Activated T-cell treated with anti-CD3 and anti-CD28 coated beads, Interleukin-2, amount 50 U/mL, for 1 hour (primary cell): ENCODE measurements at regions not wholly inside any gene's neighbourhood (a gene's known extent, or its start where the extent isn't known, plus 50 kb on each side); places are given as distances from the start of the nearest gene placed in this dataset.

Experiments
- DNase-seq: peaks from one replicate; pipeline ENCODE4 v3.0.0-alpha.2; 2020

GRCh38 chr15:46266661-46267060 lies 631.8 kb downstream of the SQOR start:
- DNase-seq, result no peak

- DNase-seq, result no peak
These were observed 635.8 kb downstream of the SQOR start for GRCh38 chr15:46270481-46271147.

- DNase-seq, result no peak
These were observed 640.9 kb downstream of the SQOR start for GRCh38 chr15:46275701-46276100.

- DNase-seq, result no peak
These were observed 642.6 kb downstream of the SQOR start for GRCh38 chr15:46277451-46277850.

- no peak for DNase-seq
These were observed 643.2 kb downstream of the SQOR start for GRCh38 chr15:46278062-46278461.

- no peak for DNase-seq
These were observed 643.8 kb downstream of the SQOR start for GRCh38 chr15:46278486-46279090.

- no peak for DNase-seq
These were observed 646.1 kb downstream of the SQOR start for GRCh38 chr15:46280762-46281542.

- DNase-seq, result no peak
These were observed 658.7 kb downstream of the SQOR start for GRCh38 chr15:46293550-46293949.

GRCh38 chr15:46296002-46296401 lies 661.2 kb downstream of the SQOR start:
- DNase-seq, result no peak

GRCh38 chr15:46296797-46297196 lies 662.0 kb downstream of the SQOR start:
- DNase-seq, result no peak

- no peak for DNase-seq
These were observed 662.9 kb downstream of the SQOR start for GRCh38 chr15:46297766-46298165.

GRCh38 chr15:46300716-46301115 lies 665.9 kb downstream of the SQOR start:
- no peak for DNase-seq

GRCh38 chr15:46301291-46301690 lies 666.5 kb downstream of the SQOR start:
- no peak for DNase-seq

GRCh38 chr15:46301826-46302225 lies 667.0 kb downstream of the SQOR start:
- no peak for DNase-seq

- no peak for DNase-seq
These were observed 669.5 kb downstream of the SQOR start for GRCh38 chr15:46304321-46304720.

GRCh38 chr15:46307746-46308145 lies 672.9 kb downstream of the SQOR start:
- DNase-seq, result no peak

- no peak for DNase-seq
These were observed 675.1 kb downstream of the SQOR start for GRCh38 chr15:46309914-46310313.

- peak; percentile 41 for DNase-seq
These were observed 677.4 kb downstream of the SQOR start for GRCh38 chr15:46312133-46312740.

GRCh38 chr15:46315434-46315833 lies 680.6 kb downstream of the SQOR start:
- no peak for DNase-seq

GRCh38 chr15:46316024-46316423 lies 681.2 kb downstream of the SQOR start:
- no peak for DNase-seq

GRCh38 chr15:46317029-46317428 lies 682.2 kb downstream of the SQOR start:
- no peak for DNase-seq

- DNase-seq, result no peak
These were observed 687.9 kb downstream of the SQOR start for GRCh38 chr15:46322753-46323152.

GRCh38 chr15:46326173-46326572 lies 691.3 kb downstream of the SQOR start:
- no peak for DNase-seq

- DNase-seq, result no peak
These were observed 694.0 kb downstream of the SQOR start for GRCh38 chr15:46328821-46329220.
